ENCODE measurements at regions not wholly inside any gene's neighbourhood (a gene's known extent, or its start where the extent isn't known, plus 50 kb on each side); places are given as distances from the start of the nearest gene placed in this dataset.

DNA sequence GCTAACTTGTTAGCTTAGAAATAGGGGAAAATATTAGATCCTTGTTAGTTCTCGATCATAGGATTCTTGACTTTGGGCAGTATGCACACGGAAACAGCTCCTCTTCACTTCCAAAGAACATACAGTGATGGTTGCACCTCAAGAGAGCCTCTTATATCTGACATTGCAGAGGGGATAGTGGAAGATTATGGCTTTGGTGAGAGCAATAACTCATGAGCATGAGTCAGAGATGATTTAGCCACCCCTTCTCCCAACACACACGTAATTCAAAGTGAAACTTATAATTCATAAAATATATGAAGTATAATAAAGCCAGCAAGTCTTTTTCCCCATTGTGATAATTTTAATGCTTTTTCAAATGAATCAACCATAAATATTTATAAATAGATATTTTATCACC, 683.7 kb downstream of the POM121L12 start:
- H3K18ac ChIP-seq (ENCODE audit: low read length), result no peak overlapping the region
- no peaks in the 10 kb centered on the region for H3K9me3 ChIP-seq (ENCODE audit: insufficient read depth, low read depth, low read length)
- H2BK12ac ChIP-seq (ENCODE audit: low read length), result no peak overlapping the region
- H3K79me1 ChIP-seq (ENCODE audit: low read length), result no peaks in the 10 kb centered on the region
- no peak overlapping the region for H4K91ac ChIP-seq (ENCODE audit: low read depth, low read length)
- H3K4ac ChIP-seq (ENCODE audit: low read depth, low read length), result no peak overlapping the region
- H2AK5ac ChIP-seq (ENCODE audit: low read length), result no peak overlapping the region
- H4K8ac ChIP-seq (ENCODE audit: low read depth, low read length), result no peak overlapping the region
- H2AFZ ChIP-seq (ENCODE audit: insufficient read depth, low read length, poor library complexity), result no peak overlapping the region
- H2BK120ac ChIP-seq (ENCODE audit: insufficient read depth, low read length, poor library complexity), result no peak overlapping the region
- no peaks in the 10 kb centered on the region for H3K4me1 ChIP-seq (ENCODE audit: control insufficient read depth in 1 of 2, insufficient read depth in 2 of 2, low read length in 2 of 2)
- H2BK5ac ChIP-seq (ENCODE audit: low read depth, low read length, poor library complexity), result no peak overlapping the region
- no peak overlapping the region for H3K14ac ChIP-seq (ENCODE audit: low read length)
- no peak overlapping the region for H3K4me3 ChIP-seq (ENCODE audit: low read depth, low read length)
- H4K12ac ChIP-seq (ENCODE audit: low read depth, low read length), result no peak overlapping the region
- H3K9ac ChIP-seq (ENCODE audit: low read length), result no peak overlapping the region
- H3K79me2 ChIP-seq (ENCODE audit: control insufficient read depth, insufficient read depth, low read length, poor library complexity), result no peaks in the 10 kb centered on the region
- no CpG with 5 or more reads among the region's 3 CpGs for WGBS (ENCODE audit: extremely low coverage, insufficient coverage, insufficient read length)
- H3K4me2 ChIP-seq (ENCODE audit: low read length), result no peak overlapping the region
- no peak overlapping the region for H3K27ac ChIP-seq (ENCODE audit: low read depth, low read length)
- no peak for DNase-seq
- no peak overlapping the region for H3K23ac ChIP-seq (ENCODE audit: low read length)
- no peaks in the 10 kb centered on the region for H3K27me3 ChIP-seq (ENCODE audit: insufficient read depth, low read length)
- no peaks in the 10 kb centered on the region for H3K36me3 ChIP-seq (ENCODE audit: control insufficient read depth in 1 of 2, insufficient read depth in 2 of 2, low read length in 2 of 2)

DNA sequence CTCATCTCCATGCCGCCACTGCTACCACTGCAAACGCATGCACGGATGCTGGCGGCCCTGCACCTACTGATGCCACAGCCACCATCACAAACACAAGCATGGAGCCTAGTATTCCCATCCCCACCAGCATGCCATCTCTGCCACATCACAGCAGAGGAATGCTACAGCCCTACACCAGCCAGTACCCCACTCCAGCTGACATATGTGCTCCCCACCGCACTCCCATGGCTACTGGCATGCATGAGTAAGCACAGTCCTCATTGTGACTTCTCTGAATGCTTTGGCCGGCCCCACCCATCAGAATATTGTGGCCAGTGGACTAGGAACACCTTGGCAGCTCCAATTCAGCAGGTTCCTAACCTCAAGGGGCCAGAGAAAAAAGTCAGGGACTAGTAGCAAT, 705.5 kb downstream of the POM121L12 start:
- no peaks in the 10 kb centered on the region for H3K79me2 ChIP-seq (ENCODE audit: control insufficient read depth, insufficient read depth, low read length, poor library complexity)
- no peak overlapping the region for H3K18ac ChIP-seq (ENCODE audit: low read length)
- H3K79me1 ChIP-seq (ENCODE audit: low read length), result no peaks in the 10 kb centered on the region
- no peak overlapping the region for H4K8ac ChIP-seq (ENCODE audit: low read depth, low read length)
- WGBS (ENCODE audit: extremely low coverage, insufficient coverage, insufficient read length), result no CpG with 5 or more reads among the region's 6 CpGs
- no peak overlapping the region for H3K23ac ChIP-seq (ENCODE audit: low read length)
- no peak overlapping the region for H3K14ac ChIP-seq (ENCODE audit: low read length)
- peak overlapping the region; percentile 17 for H2BK12ac ChIP-seq (ENCODE audit: low read length)
- H2BK5ac ChIP-seq (ENCODE audit: low read depth, low read length, poor library complexity), result no peak overlapping the region
- no peak overlapping the region for H3K4me3 ChIP-seq (ENCODE audit: low read depth, low read length)
- H4K12ac ChIP-seq (ENCODE audit: low read depth, low read length), result no peak overlapping the region
- peak in 1 of 2 donors; percentile 2 for DNase-seq
- H2BK120ac ChIP-seq (ENCODE audit: insufficient read depth, low read length, poor library complexity), result no peak overlapping the region
- no peak overlapping the region for H3K4me2 ChIP-seq (ENCODE audit: low read length)
- no peaks in the 10 kb centered on the region for H3K36me3 ChIP-seq (ENCODE audit: control insufficient read depth in 1 of 2, insufficient read depth in 2 of 2, low read length in 2 of 2)
- peaks cover 0 to 4% of the 10 kb centered on the region in 2 experiments for H3K4me1 ChIP-seq (ENCODE audit: control insufficient read depth in 1 of 2, insufficient read depth in 2 of 2, low read length in 2 of 2)
- no peak overlapping the region for H2AK5ac ChIP-seq (ENCODE audit: low read length)
- no peak overlapping the region for H2AFZ ChIP-seq (ENCODE audit: insufficient read depth, low read length, poor library complexity)
- H3K9me3 ChIP-seq (ENCODE audit: insufficient read depth, low read depth, low read length), result no peaks in the 10 kb centered on the region
- no peaks in the 10 kb centered on the region for H3K27me3 ChIP-seq (ENCODE audit: insufficient read depth, low read length)
- H4K91ac ChIP-seq (ENCODE audit: low read depth, low read length), result no peak overlapping the region
- no peak overlapping the region for H3K4ac ChIP-seq (ENCODE audit: low read depth, low read length)
- H3K9ac ChIP-seq (ENCODE audit: low read length), result no peak overlapping the region
- no peak overlapping the region for H3K27ac ChIP-seq (ENCODE audit: low read depth, low read length)

DNA sequence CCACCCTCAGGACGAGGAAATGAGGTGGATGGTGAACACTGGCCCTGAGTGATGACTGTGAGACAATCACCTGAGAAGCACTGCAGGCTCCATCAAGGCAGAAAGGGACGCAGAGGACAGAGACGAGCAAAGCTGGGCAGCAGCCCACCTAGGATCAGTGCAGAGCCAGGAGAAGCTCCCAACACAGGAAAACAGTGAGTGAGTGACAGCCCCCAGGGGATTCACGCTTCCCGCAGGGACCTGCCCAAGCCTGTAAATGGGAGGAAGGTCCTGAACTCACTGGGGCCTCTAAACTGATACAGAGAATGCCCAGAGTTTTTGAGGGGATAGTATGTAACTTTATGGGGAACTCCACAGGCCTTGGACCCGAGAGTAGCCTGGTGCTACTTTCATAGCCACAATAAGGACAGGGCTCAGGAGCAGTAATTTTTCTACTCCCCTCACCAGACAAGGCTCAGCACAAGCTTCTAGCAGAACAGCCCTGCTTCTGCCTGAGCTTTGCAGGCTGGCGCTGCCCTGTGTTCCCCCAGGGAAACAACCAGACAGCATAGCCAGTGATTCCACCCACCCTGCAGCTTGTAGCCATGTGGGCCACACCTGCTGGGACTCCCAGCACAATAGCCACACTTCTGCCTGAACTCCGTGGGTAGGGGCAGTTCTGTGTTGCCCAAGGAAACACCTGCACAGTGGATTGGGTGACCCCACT, 708.4 kb downstream of the POM121L12 start:
- Histone ChIP-seq H3K4me3 (ENCODE audit: low read depth, low read length) (no peak overlapping the region), H2AFZ (ENCODE audit: insufficient read depth, low read length, poor library complexity) (no peak overlapping the region), H2AK5ac (ENCODE audit: low read length) (no peak overlapping the region), H4K91ac (ENCODE audit: low read depth, low read length) (no peak overlapping the region), H3K4me2 (ENCODE audit: low read length) (no peak overlapping the region), H3K79me2 (ENCODE audit: control insufficient read depth, insufficient read depth, low read length, poor library complexity) (no peaks in the 10 kb centered on the region), H3K4me1 (ENCODE audit: control insufficient read depth in 1 of 2, insufficient read depth in 2 of 2, low read length in 2 of 2) (peaks cover 0 to 4% of the 10 kb centered on the region in 2 experiments), H2BK5ac (ENCODE audit: low read depth, low read length, poor library complexity) (no peak overlapping the region), H4K8ac (ENCODE audit: low read depth, low read length) (no peak overlapping the region), H2BK120ac (ENCODE audit: insufficient read depth, low read length, poor library complexity) (no peak overlapping the region), H3K23ac (ENCODE audit: low read length) (no peak overlapping the region), H3K9me3 (ENCODE audit: insufficient read depth, low read depth, low read length) (no peaks in the 10 kb centered on the region), H4K12ac (ENCODE audit: low read depth, low read length) (no peak overlapping the region), H3K14ac (ENCODE audit: low read length) (no peak overlapping the region), H3K9ac (ENCODE audit: low read length) (no peak overlapping the region), H3K27me3 (ENCODE audit: insufficient read depth, low read length) (no peaks in the 10 kb centered on the region), H3K36me3 (ENCODE audit: control insufficient read depth in 1 of 2, insufficient read depth in 2 of 2, low read length in 2 of 2) (no peaks in the 10 kb centered on the region), H3K79me1 (ENCODE audit: low read length) (no peaks in the 10 kb centered on the region), H3K27ac (ENCODE audit: low read depth, low read length) (no peak overlapping the region), H3K4ac (ENCODE audit: low read depth, low read length) (no peak overlapping the region), H3K18ac (ENCODE audit: low read length) (no peak overlapping the region), H2BK12ac (ENCODE audit: low read length) (no peak overlapping the region)
- DNase-seq, result no peak
- WGBS (ENCODE audit: extremely low coverage, insufficient coverage, insufficient read length), result no CpG with 5 or more reads among the region's 8 CpGs

DNA sequence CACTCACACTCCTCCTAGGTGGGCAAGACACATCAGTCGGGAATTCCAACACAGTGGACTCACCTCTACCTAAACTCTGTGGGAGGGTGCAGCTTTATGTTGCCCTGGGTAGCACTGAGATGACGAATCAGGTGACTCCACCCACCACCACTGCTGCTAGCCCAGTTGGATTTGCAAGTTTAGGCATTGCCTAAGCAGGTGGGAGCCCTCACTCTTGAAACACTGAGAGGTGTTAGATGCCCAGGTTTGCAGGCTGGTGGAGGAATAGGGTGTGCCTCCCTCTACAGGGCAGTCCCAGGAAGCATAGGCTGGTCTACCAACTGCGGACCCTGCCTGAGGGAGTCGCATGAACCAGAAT, 708.9 kb downstream of the POM121L12 start:
- Histone ChIP-seq H3K4me1 (ENCODE audit: control insufficient read depth in 1 of 2, insufficient read depth in 2 of 2, low read length in 2 of 2) (peaks cover 0 to 4% of the 10 kb centered on the region in 2 experiments), H2BK120ac (ENCODE audit: insufficient read depth, low read length, poor library complexity) (no peak overlapping the region), H4K91ac (ENCODE audit: low read depth, low read length) (no peak overlapping the region), H3K27ac (ENCODE audit: low read depth, low read length) (no peak overlapping the region), H3K27me3 (ENCODE audit: insufficient read depth, low read length) (no peaks in the 10 kb centered on the region), H3K79me1 (ENCODE audit: low read length) (no peaks in the 10 kb centered on the region), H4K8ac (ENCODE audit: low read depth, low read length) (no peak overlapping the region), H2BK5ac (ENCODE audit: low read depth, low read length, poor library complexity) (no peak overlapping the region), H3K23ac (ENCODE audit: low read length) (no peak overlapping the region), H3K18ac (ENCODE audit: low read length) (no peak overlapping the region), H2BK12ac (ENCODE audit: low read length) (no peak overlapping the region), H2AFZ (ENCODE audit: insufficient read depth, low read length, poor library complexity) (no peak overlapping the region), H3K14ac (ENCODE audit: low read length) (no peak overlapping the region), H3K9ac (ENCODE audit: low read length) (no peak overlapping the region), H4K12ac (ENCODE audit: low read depth, low read length) (no peak overlapping the region), H3K4ac (ENCODE audit: low read depth, low read length) (no peak overlapping the region), H3K9me3 (ENCODE audit: insufficient read depth, low read depth, low read length) (no peaks in the 10 kb centered on the region), H3K4me2 (ENCODE audit: low read length) (no peak overlapping the region), H3K79me2 (ENCODE audit: control insufficient read depth, insufficient read depth, low read length, poor library complexity) (no peaks in the 10 kb centered on the region), H3K4me3 (ENCODE audit: low read depth, low read length) (no peak overlapping the region), H2AK5ac (ENCODE audit: low read length) (no peak overlapping the region), H3K36me3 (ENCODE audit: control insufficient read depth in 1 of 2, insufficient read depth in 2 of 2, low read length in 2 of 2) (no peaks in the 10 kb centered on the region)
- no CpG with 5 or more reads among the region's 4 CpGs for WGBS (ENCODE audit: extremely low coverage, insufficient coverage, insufficient read length)
- no peak for DNase-seq

All from trophoblast cell (in vitro differentiated cells and primary cell).